OCI-LY7 (cell line): ENCODE measurements at regions not wholly inside any gene's neighbourhood (a gene's known extent, or its start where the extent isn't known, plus 50 kb on each side); places are given as distances from the start of the nearest gene placed in this dataset.

Experiments used
- EZH2phosphoT487 ChIP-seq: fragments of 200-600 bp; sonication (generic); IDR thresholded peaks from 2 replicates; pipeline ENCODE4 v1.6.1; 2018; ENCODE audit warnings: low read depth, borderline replicate concordance, mild to moderate bottlenecking, mixed run types, antibody characterized with exemption, low read length, moderate library complexity, mixed read lengths
- TF ChIP-seq, protein P1 (sequence below): fragments of 200-600 bp; sonication (generic); conservative IDR thresholded peaks from 2 replicates; pipeline ENCODE4 v1.5.1; 2014; ENCODE audit warnings: mild to moderate bottlenecking, antibody characterized with exemption, low read length, moderate library complexity, mixed read lengths

DNA sequence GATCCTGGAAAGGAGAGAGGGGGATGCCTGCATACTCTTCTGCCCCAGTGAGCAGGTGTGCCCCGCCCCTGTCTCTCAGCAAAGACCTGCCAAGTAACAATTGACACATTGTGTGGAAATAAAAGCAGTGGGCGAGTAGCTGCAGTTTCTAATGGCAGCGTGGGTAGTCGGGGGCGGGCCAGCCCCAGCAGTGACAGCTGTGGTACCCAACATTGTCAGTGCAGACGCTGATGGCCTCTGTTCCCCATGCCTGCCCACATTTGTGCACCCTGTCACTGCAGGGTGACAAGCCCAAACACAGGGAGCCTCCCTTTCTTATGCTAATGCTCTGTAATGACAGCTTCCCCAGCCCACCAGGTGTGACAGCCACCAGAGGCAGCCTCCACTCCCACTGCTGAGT lies 491.7 kb downstream of the DHX35 start:
- TF ChIP-seq, protein P1, sequence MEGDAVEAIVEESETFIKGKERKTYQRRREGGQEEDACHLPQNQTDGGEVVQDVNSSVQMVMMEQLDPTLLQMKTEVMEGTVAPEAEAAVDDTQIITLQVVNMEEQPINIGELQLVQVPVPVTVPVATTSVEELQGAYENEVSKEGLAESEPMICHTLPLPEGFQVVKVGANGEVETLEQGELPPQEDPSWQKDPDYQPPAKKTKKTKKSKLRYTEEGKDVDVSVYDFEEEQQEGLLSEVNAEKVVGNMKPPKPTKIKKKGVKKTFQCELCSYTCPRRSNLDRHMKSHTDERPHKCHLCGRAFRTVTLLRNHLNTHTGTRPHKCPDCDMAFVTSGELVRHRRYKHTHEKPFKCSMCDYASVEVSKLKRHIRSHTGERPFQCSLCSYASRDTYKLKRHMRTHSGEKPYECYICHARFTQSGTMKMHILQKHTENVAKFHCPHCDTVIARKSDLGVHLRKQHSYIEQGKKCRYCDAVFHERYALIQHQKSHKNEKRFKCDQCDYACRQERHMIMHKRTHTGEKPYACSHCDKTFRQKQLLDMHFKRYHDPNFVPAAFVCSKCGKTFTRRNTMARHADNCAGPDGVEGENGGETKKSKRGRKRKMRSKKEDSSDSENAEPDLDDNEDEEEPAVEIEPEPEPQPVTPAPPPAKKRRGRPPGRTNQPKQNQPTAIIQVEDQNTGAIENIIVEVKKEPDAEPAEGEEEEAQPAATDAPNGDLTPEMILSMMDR: no peak
- TF ChIP-seq EZH2phosphoT487: no peak
